Left kidney (tissue), 1 donor: ENCODE measurements at regions not wholly inside any gene's neighbourhood (a gene's known extent, or its start where the extent isn't known, plus 50 kb on each side); places are given as distances from the start of the nearest gene placed in this dataset.
"Not testable (repeated sequence)": the region's sequence is repeated elsewhere in the genome, so short reads cannot be mapped to it uniquely, and the experiment has no call there.

Source experiments
- DNase-seq: peaks from one replicate; pipeline ENCODE4 v3.0.0-alpha.2; 2013

DNA sequence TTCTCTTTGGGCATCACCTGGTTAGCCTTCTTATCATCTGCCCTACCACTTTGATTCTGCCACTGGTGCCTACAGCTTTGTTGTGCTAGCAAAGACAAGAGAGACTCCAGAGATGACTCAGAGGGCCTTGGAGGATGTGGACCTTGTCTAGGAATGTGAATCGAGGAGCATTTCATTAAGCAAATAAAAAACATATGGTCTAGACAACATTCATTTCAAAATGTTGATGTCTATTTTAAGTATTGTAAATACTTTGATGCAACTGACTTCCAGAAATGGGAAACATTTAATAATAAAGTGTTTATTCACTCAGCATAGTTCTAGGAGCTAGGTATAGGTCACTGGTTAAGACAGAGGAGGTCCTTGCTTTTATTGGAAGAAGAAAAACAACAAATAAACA, 195.5 kb downstream of the CDCA7 start:
- no peak for DNase-seq

DNA sequence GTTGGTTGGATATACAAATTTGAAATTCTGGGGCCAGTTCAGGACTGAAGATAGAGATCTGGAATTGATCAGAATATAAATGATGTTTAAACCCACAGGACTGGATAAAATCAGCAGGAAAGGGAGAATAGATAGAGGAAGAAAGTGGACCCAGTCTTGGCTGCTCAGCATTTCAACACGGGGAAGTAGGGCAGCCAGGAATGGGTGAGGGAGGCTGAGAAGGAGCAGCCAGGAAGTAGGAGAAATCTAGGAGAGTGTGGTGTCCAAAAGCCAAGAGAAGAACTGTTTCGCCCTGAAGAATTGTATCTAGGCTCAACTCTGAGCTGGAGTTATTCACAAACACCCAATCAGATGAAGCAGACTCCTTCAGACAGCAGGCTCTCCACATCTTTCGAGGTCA, 197.9 kb downstream of the CDCA7 start:
- no peak for DNase-seq

DNA sequence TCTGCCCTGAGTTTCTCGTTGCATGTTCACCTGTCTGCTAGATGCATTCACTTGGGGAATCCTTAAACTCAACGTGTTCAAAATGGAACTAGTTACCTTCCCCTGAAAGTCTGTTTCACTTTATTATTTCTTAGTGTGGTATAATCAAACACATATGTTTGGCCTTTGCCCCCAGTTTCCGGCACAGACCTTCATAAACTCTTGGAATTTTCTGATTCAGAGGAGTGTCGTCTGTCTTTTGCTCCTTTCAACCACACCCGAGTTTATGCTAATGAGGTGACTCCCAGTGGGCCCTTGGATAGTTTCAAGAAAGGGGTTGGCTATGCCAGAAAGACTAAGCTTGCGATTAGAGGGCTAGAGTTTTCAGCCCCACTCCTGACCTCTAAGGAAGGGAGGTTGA, 198.9 kb downstream of the CDCA7 start:
- DNase-seq: no peak

DNA sequence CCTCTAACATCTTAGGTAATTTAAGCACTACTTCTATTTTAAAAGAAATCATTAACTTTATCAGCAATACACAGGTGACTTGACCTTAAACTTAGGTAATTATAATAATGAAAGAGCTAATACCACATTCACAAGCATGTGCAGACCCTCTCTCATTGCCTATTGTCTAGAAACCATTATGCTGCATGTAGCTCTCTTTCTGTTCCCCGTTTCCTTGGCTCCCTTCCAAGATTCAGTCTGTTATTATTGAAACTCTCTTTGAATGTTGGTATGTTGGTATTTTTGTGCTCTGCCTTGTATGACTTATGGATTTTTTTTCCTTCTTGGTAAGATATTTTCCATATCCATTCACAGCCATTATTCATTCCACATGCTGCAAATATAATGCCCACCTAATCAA, 201.2 kb downstream of the CDCA7 start:
- DNase-seq: peak; percentile 40

DNA sequence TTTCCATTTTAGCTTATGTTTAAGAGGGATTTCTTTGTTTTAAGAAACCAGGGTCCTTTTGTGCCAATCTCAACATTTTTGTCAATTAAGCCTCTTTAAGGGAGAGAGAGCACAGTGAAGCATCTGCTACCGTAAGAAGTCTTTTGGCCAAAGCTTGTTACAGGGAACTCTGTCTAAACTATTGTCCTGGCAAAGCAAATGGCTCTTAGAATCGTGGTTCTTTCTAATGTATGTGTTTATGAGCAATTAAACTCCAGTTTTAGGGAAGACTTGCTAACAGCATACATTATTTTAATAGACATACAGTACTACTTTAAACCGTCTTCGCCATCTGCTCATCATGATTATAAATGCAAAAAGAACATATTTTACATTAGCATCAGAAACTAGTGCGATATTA, 202.1 kb downstream of the CDCA7 start:
- DNase-seq: no peak

DNA sequence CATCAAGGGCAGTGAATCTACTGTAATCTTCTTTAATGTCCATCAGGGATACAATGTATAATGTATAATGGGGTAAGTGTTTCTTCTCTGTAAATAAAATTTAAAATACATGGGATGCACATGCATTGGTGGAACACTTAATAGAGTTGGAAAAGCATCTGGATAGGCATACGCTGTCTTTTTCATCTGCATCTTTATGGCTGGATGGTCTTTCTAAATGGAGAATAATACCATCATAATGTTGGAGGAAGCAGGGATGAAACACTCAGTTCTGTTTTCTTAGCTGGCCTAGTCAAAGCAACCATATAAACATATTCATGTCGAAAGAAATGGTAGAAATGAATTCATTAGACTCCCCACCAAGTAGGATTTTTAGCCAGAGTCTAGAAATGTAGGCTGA, 202.8 kb downstream of the CDCA7 start:
- no peak for DNase-seq

DNA sequence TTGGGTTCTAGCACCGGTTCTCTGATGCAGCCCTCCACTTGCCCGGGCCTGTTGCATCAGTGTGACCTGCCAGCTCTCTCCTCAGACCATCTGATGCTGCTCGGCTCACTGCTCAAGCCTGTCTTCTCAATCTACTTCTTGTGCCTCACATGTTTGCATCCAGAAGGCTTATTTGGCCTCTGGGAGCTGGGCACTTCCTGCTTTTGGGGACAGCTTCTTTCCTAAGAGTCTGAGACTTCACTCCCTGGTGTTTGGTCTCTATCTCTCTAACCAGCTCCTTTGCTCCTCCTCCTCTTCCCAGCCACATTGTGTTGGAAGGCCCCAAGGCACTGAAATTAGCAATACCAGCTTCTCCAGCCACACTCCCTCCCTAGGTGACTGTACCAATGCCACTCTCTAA, 212.8 kb downstream of the CDCA7 start:
- DNase-seq: no peak

DNA sequence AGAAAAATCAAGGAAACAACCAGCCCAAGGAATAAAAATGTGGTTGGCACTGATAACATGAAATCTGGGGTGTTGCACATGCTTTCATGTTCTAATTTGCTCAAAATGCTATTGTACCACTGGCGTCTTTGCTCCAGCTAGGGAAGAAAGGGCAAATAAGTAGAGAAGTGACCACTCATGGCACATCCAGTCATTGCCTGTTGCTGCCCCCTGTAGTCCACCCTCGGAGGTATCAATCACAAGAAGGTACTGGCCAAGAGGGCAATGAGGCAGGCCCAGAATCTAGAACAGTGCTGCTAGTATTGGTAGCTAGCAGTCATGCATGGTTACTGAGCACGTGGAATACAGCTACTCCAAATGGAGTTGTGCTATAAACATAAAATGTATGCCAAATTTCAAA, 213.4 kb downstream of the CDCA7 start:
- no peak for DNase-seq

DNA sequence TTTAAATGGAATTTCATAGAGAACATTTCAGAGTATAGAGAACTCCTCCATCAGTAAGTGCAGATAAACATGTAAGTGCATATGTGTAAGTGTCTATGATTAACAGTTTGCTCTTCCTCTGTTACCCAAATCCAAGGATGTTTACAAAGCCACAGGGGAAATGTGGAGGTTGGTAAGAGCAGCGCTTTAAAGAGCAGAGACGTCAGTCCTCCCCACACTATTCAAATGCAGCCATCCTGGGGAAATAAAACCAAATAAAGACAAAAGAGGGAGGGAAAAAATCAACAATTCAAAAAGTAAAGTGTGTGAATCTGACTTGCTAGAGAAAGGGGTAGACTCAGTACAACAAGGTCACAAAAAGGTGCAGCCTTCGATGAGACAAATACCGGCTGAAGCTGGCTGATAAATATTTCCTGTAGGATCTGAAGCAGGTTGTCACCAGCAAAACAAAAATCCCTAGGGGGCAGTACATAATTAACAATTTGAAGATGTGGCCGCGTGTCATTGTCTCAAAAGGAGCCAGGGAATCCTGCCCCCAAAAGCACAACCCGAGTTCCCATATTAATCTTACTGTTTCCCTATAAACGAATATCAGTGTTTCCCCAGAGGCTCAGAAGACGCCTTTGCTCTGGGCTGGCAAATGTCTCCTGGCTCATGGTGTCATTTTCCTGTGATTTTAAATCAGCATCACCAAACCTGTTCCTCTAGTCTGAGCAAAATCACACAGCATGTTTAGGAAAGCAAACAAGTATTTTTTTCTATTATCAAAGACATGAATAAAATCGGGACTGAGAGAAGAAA, 216.5 kb downstream of the CDCA7 start:
- DNase-seq: peak; percentile 46

DNA sequence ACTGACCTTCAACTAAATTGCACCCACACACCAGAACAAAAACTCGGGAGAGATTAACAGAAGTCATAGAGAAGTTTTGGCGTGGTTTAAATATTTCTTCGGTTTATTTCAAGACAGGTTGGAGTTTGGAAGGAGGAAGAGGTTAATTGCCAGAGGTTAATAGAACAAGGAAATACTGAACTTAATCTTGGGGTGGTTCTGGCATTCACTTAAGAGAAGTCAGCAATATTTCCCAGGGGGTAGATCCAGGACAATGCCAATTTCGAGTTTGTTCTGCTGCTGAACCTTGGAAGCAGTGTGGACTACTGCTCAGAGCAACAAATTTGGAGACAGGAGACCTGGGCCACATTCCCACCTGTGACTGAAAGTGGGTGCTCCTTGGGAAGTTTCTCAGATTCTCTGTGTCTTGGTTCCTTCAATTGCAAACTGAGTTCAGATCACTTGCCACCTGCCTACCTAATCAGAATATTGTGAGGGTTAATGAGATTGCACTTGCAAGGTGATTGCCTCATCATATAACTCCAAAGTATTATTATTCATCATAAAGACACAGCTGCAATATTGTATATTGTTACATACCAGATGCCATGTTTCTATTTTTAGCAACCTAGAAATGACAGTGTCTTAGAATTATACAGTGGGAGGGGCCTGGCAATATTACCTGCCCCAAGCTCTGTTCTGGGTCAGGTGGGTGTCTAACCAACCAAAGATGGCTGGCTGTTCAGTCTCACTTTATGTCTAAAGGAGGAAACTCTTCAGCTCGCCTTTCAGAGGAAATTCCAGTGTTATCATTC, 217.4 kb downstream of the CDCA7 start:
- DNase-seq: no peak

DNA sequence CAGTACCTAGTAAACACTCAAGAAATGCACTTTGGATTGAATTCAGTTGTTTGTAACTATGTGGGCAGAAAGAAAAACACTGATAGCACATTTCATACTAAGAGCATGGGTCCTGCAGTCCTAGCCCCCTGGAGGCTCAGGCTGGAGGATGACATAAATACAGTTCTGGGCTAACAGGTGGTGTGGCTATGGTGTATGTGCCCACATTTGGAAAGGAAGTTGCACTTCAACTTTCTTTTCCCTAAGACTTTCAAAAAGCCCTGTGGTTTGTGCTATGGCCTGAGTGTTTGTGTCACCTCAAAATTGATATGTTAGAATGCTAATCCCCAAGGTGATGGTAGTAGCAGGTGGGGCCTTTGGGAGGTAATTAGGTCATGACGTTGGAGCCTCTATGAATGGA, 218.2 kb downstream of the CDCA7 start:
- no peak for DNase-seq

DNA sequence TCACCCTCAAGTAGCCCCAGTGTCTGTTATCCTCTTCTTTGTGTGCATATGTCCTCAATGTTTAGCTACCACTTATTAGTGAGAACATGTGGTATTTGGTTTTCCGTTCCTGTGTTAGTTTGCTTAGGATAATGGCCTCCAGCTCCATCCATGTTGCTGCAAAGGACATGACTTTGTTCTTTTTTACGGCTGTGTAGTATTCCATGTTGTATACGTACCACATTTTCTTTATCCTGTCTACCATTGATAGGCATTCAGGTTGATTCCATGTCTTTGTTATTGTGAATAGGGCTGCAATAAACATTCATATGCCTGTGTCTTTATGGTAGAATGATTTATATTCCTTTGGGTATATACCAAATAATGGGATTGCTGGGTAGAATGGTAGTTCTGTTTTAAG, 219.1 kb downstream of the CDCA7 start:
- not testable (repeated sequence) for DNase-seq

DNA sequence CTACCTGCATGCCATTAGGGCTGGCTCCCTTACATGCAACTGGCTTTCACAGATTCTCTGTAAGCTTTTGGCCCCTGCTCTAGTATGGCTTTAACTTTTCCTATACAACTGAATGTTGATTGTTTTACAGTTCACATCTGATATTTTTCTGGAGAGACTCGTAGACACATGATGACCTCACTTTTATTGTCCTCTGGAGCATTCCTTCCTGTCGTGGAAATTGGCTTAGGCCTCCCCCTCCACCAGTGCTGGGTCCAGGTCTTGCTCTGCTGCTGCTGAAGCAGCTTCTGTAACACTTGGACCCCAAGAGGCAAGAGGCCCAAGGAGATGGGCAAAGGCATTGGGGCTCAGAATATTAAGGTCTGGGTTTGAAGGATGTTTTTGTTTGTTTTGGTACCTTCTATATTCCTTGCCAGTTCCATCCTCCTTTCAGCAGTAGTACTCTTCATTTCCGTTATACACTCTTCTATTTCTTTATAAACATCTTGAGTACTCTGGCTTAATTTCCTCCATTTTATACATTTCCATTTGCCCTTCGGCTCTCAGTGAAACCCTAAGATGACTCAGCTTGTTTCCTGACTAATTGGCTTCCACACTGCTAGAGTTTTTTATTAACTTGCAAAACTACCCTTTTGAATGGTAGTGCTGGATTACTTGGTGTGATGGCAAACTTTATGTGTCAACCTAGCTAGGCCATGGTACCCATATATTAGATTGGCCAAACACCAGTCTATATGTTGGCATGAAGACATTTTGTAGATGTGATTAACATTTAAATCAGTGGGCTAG, 219.8 kb downstream of the CDCA7 start:
- no peak for DNase-seq

DNA sequence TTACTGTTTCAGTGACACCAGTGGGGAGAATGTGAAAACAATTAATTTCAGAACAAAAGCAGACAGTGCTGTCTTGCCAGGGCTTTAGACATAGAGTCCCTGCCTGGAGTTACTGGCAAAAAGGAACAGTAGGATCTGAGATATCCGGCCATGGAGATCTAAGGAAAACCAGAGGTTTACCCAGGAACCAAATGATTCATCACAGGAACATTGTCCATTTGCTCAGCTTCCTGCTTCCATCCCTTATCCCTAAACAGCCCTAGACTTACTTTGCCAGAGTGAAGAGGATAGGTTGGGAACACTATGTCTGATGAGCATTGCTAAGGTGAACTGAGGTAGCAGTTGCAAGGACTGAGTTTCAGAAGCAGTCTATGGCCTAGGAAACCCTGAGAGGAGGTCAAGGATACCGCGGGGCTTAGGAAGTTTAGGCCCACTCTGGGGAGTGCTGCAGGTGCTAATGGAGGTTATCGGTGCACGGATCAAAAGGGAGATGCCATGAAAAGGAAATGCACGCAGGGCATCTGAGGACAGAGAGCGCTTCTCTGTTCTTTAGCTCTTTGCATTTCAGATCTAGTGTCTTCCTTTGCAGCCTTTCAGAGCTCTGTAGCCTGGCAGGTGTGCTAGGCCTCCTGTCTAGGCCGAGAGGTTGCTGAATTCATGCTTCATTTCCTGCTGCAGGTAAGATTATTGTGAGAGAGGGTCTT, 223.9 kb downstream of the CDCA7 start:
- DNase-seq: no peak

DNA sequence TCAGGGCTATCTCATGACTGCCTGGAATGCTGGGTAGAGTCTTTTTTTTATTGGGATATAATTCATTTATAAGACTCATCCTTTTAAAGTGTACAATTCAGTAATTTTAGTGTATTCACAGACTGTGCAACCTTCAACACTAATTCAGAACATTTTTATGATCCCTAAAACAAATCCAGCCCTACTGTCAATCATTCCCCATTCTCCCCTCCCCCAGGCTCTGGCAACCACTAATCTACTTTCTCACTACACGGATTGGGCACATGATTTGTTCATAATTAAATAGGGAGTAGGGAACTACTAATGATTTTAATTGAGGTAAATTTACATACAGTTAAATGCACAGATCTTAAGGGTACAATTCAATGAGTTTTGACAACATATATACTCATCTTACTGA, 225.7 kb downstream of the CDCA7 start:
- no peak for DNase-seq

DNA sequence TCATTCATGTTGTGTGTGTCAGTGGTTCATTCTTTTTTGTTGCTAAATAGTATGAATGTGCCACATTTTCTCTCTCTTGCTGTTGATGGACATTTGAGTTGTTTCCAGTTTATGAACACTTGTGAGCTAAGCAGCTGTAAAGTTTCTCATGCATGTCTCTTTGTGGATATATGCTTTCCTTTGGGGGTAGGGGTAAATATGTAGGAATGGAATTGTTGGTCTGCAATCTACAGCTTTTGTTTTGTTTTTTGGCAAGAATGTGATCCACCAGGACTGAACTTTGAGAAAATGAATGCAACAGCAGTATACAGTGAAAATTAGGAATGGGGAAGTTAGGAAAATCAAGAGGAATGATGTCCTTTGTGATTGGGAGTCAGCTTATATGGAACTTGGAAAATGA, 226.3 kb downstream of the CDCA7 start:
- DNase-seq: no peak

DNA sequence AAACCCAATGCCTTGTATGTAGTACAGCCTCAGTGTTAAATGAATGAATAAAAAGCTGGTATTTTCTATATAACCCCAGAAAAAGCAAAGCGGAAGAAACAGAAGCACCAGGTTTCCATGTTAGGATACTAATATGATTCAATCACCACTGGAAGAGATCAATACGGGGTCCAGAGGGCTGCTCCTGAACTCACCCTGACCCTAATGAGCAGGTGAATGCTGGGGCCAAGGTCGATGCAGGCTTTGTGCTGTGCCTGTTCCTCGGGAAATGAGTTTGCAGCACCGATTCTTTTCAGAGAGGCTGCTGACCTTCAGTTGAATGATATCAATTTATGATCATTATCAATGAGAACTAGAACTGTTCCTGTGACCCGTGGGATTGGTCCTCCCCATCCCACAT, 228.5 kb downstream of the CDCA7 start:
- DNase-seq: no peak

DNA sequence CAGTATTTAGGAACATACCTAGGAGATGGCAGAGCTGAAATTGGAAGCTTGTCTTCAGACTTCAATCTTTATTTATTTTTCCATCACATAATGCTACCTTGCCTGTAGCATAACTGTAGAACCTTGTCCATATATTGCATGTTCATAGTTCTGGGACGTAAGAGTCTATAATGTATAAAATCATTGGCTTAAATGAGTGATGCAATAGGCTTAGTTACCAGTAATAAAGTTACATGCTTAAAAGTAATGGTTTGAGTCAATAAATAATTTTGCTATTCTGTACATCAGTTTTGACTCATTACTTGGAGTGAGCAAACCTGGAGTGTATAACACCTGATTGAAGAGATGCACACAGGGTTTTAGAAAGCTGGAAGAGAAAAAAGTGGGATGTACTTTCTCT, 229.3 kb downstream of the CDCA7 start:
- no peak for DNase-seq

DNA sequence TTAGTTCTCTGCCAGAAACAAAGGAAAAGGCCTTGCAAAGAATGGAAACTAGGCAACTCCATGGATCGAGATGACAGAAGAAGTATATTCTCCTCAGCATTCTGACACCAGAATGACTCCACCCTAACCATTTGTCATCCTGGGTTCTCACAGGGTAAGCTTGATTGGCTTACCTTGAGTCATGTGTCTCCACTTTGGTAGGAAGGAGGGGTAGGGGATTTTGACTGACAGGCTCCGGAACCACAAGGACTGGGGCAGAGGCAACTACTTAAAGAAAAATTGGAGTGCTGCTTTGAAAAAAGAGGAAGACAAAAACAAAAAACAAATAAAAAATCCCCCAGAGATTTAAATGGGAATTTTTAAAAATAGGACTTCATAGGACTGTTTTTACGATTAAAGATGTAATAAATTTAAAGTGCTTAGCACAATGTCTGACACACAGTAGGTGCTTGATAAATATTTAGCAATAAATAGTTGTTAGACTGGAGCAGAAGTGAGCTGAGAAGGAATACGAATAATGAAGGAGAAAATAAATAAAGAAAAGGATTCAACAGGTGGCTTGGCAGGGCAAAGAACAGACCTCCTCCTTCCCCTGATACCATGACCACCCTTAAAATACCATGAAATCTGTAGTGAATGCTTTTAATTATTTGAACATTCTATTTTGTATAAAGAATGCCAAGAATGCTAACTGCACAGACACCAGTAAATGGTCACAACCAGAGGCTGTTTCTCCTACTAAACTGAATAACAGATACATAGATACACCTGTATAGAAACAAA, 230.2 kb downstream of the CDCA7 start:
- DNase-seq: no peak

DNA sequence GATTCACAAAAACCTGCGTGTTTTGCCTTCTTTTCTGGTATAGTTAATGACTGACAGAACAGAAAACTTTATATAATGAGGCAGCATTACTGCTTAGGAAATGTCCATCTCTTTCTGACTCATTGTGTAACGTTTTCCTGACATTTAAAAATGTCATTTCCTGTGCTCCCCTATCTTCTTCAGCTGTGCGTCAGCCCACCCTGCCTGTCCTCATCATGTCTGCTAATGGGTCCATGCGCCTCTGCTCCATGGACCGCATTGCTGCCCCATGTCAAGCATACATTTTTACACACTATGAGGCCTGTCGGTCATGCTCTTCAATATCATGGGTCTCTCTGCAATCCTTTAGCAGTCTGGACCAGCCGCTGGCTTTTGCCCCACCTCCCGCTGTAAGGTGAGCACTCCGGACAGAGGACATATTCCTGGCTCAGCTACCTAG, 234.3 kb downstream of the CDCA7 start:
- DNase-seq: no peak

DNA sequence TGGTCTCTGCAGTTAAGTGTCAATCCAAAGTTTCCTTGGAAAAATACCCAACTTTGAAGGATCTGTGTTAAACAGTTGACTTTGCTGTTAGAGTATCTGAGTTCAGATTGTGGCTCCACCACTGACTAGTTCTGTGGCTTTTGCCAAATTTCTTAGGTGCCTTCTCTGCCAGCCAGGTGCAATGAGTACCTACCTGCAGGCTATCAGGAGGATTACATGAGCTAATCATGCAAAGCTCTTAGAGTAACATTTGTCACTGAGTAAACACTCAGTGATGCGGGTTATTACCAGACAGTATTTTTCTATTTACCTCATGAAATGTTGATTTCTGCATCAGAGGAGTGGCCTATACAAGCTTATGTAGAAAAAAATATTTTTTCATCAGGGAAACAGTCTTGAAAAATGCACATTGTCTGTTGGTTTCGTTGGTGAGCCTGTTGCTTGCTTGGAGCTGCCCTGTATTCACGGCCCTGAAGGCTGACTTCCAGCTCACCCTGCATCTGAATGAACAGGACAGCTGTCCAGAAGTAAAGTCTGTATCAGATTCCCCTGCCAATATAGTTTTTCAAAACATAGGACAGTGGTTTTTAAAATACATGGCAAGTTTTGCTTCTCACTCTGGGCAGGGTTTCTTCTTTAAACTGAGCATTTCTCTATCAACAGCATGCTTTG, 235.1 kb downstream of the CDCA7 start:
- no peak for DNase-seq
